Osteocyte (in vitro differentiated cells): ENCODE measurements at regions not wholly inside any gene's neighbourhood (a gene's known extent, or its start where the extent isn't known, plus 50 kb on each side); places are given as distances from the start of the nearest gene placed in this dataset.

ENCODE experiments used
- DNase-seq: peaks from one replicate; pipeline ENCODE4 v3.0.0; 2021; ENCODE audit warnings: mixed read lengths; ENCODE audit not compliant: unreplicated experiment; ENCODE audit errors: extremely low spot score
- H3K27ac Mint-ChIP-seq: one replicate; pipeline ENCODE4 v1.8.0; 2021; ENCODE audit warnings: mild to moderate bottlenecking, mixed read lengths; ENCODE audit not compliant: unreplicated experiment
- H3K27me3 Mint-ChIP-seq: one replicate; pipeline ENCODE4 v1.8.0; 2021; ENCODE audit warnings: mixed read lengths; ENCODE audit not compliant: unreplicated experiment
- H3K36me3 Mint-ChIP-seq: one replicate; pipeline ENCODE4 v1.8.0; 2021; ENCODE audit warnings: mixed read lengths; ENCODE audit not compliant: unreplicated experiment
- H3K4me1 Mint-ChIP-seq: one replicate; pipeline ENCODE4 v1.8.0; 2021; ENCODE audit warnings: mixed read lengths; ENCODE audit not compliant: unreplicated experiment
- H3K4me3 Mint-ChIP-seq: one replicate; pipeline ENCODE4 v1.8.0; 2021; ENCODE audit warnings: mild to moderate bottlenecking, moderate library complexity, mixed read lengths; ENCODE audit not compliant: unreplicated experiment
- H3K9me3 Mint-ChIP-seq: one replicate; pipeline ENCODE4 v1.8.0; 2021; ENCODE audit warnings: mixed read lengths; ENCODE audit not compliant: unreplicated experiment
- TF ChIP-seq, protein P1 (sequence below): fragments of 200-600 bp; sonication (generic); IDR thresholded peaks from 2 replicates; pipeline ENCODE4 v1.5.0; 2021; ENCODE audit warnings: antibody characterized with exemption, mild to moderate bottlenecking, moderate library complexity

- no peak overlapping the region for H3K27ac Mint-ChIP-seq
- H3K4me3 Mint-ChIP-seq = no peak overlapping the region
- H3K27me3 Mint-ChIP-seq = no peaks in the 10 kb centered on the region
- H3K36me3 Mint-ChIP-seq = no peaks in the 10 kb centered on the region
- no peaks in the 10 kb centered on the region for H3K4me1 Mint-ChIP-seq
- TF ChIP-seq, protein P1, sequence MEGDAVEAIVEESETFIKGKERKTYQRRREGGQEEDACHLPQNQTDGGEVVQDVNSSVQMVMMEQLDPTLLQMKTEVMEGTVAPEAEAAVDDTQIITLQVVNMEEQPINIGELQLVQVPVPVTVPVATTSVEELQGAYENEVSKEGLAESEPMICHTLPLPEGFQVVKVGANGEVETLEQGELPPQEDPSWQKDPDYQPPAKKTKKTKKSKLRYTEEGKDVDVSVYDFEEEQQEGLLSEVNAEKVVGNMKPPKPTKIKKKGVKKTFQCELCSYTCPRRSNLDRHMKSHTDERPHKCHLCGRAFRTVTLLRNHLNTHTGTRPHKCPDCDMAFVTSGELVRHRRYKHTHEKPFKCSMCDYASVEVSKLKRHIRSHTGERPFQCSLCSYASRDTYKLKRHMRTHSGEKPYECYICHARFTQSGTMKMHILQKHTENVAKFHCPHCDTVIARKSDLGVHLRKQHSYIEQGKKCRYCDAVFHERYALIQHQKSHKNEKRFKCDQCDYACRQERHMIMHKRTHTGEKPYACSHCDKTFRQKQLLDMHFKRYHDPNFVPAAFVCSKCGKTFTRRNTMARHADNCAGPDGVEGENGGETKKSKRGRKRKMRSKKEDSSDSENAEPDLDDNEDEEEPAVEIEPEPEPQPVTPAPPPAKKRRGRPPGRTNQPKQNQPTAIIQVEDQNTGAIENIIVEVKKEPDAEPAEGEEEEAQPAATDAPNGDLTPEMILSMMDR = no peak
- H3K9me3 Mint-ChIP-seq = peaks cover 49% of the 10 kb centered on the region
- DNase-seq = no peak
Measured at GRCh38 chr7:67523713-67524112, 527.1 kb downstream of the TYW1 start.

GRCh38 chr7:67525588-67525987 lies 529.0 kb downstream of the TYW1 start:
- Mint-ChIP-seq H3K27me3 (no peaks in the 10 kb centered on the region), H3K9me3 (peaks cover 42% of the 10 kb centered on the region), H3K4me1 (no peaks in the 10 kb centered on the region), H3K4me3 (no peak overlapping the region), H3K36me3 (no peaks in the 10 kb centered on the region), H3K27ac (no peak overlapping the region)
- TF ChIP-seq, protein P1 = no peak
- DNase-seq = no peak

GRCh38 chr7:67535241-67535989 lies 538.8 kb downstream of the TYW1 start:
- no peaks in the 10 kb centered on the region for H3K27me3 Mint-ChIP-seq
- no peak overlapping the region for H3K4me3 Mint-ChIP-seq
- no peaks in the 10 kb centered on the region for H3K36me3 Mint-ChIP-seq
- no peak overlapping the region for H3K27ac Mint-ChIP-seq
- peaks cover 25% of the 10 kb centered on the region for H3K9me3 Mint-ChIP-seq
- DNase-seq = no peak
- TF ChIP-seq, protein P1 = no peak
- no peaks in the 10 kb centered on the region for H3K4me1 Mint-ChIP-seq

- no peaks in the 10 kb centered on the region for H3K4me1 Mint-ChIP-seq
- H3K4me3 Mint-ChIP-seq = no peak overlapping the region
- H3K27ac Mint-ChIP-seq = no peak overlapping the region
- H3K9me3 Mint-ChIP-seq = peaks cover 15% of the 10 kb centered on the region
- no peaks in the 10 kb centered on the region for H3K27me3 Mint-ChIP-seq
- no peaks in the 10 kb centered on the region for H3K36me3 Mint-ChIP-seq
- TF ChIP-seq, protein P1 = no peak
- DNase-seq = no peak
Measured at GRCh38 chr7:67542916-67543315, 546.3 kb downstream of the TYW1 start.

- TF ChIP-seq, protein P1 = no peak
- Mint-ChIP-seq H3K4me1 (no peaks in the 10 kb centered on the region), H3K4me3 (no peak overlapping the region), H3K36me3 (no peaks in the 10 kb centered on the region), H3K9me3 (peaks cover 26% of the 10 kb centered on the region), H3K27ac (no peak overlapping the region), H3K27me3 (no peaks in the 10 kb centered on the region)
- no peak for DNase-seq
Measured at GRCh38 chr7:67547183-67547907, 550.7 kb downstream of the TYW1 start.
